Liver (tissue), 3 donors: ENCODE measurements at regions not wholly inside any gene's neighbourhood (a gene's known extent, or its start where the extent isn't known, plus 50 kb on each side); places are given as distances from the start of the nearest gene placed in this dataset.

Experiments
- GABPA ChIP-seq, 2 donors: IDR thresholded peaks in 1 of 2; conservative IDR thresholded peaks in 1 of 2; 2 replicates each; pipeline ENCODE4 v1.6.1; 2016; ENCODE audit warnings: antibody characterized with exemption in 2 of 2, mild to moderate bottlenecking in 1 of 2, moderate library complexity in 1 of 2
- NR2F2 ChIP-seq: IDR thresholded peaks from 2 replicates; pipeline ENCODE4 v1.6.1; 2016; ENCODE audit warnings: antibody characterized with exemption
- REST ChIP-seq: IDR thresholded peaks from 2 replicates; pipeline ENCODE4 v1.6.1; 2016; ENCODE audit warnings: antibody characterized with exemption, mild to moderate bottlenecking
- TF ChIP-seq, protein P1 (sequence below): fragments of 150-350 bp; IDR thresholded peaks from 2 replicates; pipeline ENCODE4 v1.5.1; 2017; ENCODE audit warnings: improper control_type of control experiment, low read depth, low read length; ENCODE audit not compliant: missing input control
- TF ChIP-seq, protein P2 (sequence below): IDR thresholded peaks from 2 replicates; pipeline ENCODE4 v1.6.1; 2016; ENCODE audit warnings: antibody characterized with exemption
- donor health status: healthy.
- donor health status: healthy.

DNA sequence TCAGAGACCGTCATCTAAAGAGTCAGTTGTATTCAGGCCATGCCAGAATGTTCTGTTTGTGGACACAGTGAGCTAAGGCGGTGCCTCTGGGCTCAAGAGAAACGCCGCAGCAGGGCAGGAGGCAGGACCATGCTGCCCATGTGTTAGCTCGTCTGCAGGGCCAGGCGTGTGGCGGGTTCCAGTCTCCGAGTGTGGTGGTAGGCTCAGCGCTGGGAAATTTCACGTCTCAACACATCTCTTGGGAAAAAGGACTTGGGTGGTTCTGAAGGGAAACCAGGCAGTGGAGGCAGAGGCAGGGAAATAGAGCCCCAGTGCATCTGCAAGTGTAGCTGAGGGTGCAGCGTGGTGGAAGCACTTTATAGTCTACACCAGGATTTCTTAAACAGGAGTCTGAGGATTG lies 56.9 kb upstream of the TAGAP start:
- TF ChIP-seq, protein P1, sequence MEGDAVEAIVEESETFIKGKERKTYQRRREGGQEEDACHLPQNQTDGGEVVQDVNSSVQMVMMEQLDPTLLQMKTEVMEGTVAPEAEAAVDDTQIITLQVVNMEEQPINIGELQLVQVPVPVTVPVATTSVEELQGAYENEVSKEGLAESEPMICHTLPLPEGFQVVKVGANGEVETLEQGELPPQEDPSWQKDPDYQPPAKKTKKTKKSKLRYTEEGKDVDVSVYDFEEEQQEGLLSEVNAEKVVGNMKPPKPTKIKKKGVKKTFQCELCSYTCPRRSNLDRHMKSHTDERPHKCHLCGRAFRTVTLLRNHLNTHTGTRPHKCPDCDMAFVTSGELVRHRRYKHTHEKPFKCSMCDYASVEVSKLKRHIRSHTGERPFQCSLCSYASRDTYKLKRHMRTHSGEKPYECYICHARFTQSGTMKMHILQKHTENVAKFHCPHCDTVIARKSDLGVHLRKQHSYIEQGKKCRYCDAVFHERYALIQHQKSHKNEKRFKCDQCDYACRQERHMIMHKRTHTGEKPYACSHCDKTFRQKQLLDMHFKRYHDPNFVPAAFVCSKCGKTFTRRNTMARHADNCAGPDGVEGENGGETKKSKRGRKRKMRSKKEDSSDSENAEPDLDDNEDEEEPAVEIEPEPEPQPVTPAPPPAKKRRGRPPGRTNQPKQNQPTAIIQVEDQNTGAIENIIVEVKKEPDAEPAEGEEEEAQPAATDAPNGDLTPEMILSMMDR: no peak
- TF ChIP-seq NR2F2 (no peak), REST (no peak), GABPA (IDR thresholded peaks at IDR 0.05 in 1 of 2, conservative IDR thresholded peaks at IDR 0.05 in 1 of 2) (no peak)
- TF ChIP-seq, protein P2, sequence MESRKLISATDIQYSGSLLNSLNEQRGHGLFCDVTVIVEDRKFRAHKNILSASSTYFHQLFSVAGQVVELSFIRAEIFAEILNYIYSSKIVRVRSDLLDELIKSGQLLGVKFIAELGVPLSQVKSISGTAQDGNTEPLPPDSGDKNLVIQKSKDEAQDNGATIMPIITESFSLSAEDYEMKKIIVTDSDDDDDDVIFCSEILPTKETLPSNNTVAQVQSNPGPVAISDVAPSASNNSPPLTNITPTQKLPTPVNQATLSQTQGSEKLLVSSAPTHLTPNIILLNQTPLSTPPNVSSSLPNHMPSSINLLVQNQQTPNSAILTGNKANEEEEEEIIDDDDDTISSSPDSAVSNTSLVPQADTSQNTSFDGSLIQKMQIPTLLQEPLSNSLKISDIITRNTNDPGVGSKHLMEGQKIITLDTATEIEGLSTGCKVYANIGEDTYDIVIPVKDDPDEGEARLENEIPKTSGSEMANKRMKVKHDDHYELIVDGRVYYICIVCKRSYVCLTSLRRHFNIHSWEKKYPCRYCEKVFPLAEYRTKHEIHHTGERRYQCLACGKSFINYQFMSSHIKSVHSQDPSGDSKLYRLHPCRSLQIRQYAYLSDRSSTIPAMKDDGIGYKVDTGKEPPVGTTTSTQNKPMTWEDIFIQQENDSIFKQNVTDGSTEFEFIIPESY: no peak
